Right atrium auricular region (tissue), 2 donors: ENCODE measurements at regions not wholly inside any gene's neighbourhood (a gene's known extent, or its start where the extent isn't known, plus 50 kb on each side); places are given as distances from the start of the nearest gene placed in this dataset.

ENCODE experiments used
- DNase-seq: peaks from one replicate; pipeline ENCODE4 v3.0.0-alpha.2; 2019; ENCODE audit warnings: low spot score
- H3K27ac ChIP-seq, 2 donors: fragments of 200-600 bp; sonication (generic); 1 replicate in 1 of 2; 2 replicates in 1 of 2; pipeline ENCODE4 v1.5.1; 2016 to 2019
- H3K27me3 ChIP-seq, 2 donors: fragments of 200-600 bp; sonication (generic); one replicate each; pipeline versions ENCODE4 v1.5.1 to v1.6.0; 2017 to 2019
- H3K36me3 ChIP-seq: fragments of 200-600 bp; sonication (generic); one replicate; pipeline ENCODE4 v1.5.1; 2016
- H3K4me1 ChIP-seq, 2 donors: fragments of 200-600 bp; sonication (generic); one replicate each; pipeline versions ENCODE4 v1.5.1 to v1.6.0; 2017 to 2019
- H3K4me3 ChIP-seq, 2 donors: fragments of 200-600 bp; sonication (generic); 1 replicate in 1 of 2; 2 replicates in 1 of 2; pipeline ENCODE4 v1.5.1; 2017 to 2019; ENCODE audit warnings: mild to moderate bottlenecking in 1 of 2, moderate library complexity in 1 of 2
- H3K9me3 ChIP-seq, 2 donors: fragments of 200-600 bp; sonication (generic); one replicate each; pipeline ENCODE4 v1.5.1; 2019
- TF ChIP-seq, protein P1 (sequence below), 2 donors: fragments of 200-600 bp; sonication (generic); IDR thresholded peaks; one replicate each; pipeline ENCODE4 v1.5.1; 2019; ENCODE audit warnings: antibody characterized with exemption in 2 of 2

- no peaks in the 10 kb centered on the region for H3K27me3 ChIP-seq
- TF ChIP-seq, protein P1, sequence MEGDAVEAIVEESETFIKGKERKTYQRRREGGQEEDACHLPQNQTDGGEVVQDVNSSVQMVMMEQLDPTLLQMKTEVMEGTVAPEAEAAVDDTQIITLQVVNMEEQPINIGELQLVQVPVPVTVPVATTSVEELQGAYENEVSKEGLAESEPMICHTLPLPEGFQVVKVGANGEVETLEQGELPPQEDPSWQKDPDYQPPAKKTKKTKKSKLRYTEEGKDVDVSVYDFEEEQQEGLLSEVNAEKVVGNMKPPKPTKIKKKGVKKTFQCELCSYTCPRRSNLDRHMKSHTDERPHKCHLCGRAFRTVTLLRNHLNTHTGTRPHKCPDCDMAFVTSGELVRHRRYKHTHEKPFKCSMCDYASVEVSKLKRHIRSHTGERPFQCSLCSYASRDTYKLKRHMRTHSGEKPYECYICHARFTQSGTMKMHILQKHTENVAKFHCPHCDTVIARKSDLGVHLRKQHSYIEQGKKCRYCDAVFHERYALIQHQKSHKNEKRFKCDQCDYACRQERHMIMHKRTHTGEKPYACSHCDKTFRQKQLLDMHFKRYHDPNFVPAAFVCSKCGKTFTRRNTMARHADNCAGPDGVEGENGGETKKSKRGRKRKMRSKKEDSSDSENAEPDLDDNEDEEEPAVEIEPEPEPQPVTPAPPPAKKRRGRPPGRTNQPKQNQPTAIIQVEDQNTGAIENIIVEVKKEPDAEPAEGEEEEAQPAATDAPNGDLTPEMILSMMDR (IDR thresholded peaks at IDR 0.05) = no peak
- no peaks in the 10 kb centered on the region for H3K9me3 ChIP-seq
- no peaks in the 10 kb centered on the region for H3K4me1 ChIP-seq
- no peak overlapping the region for H3K4me3 ChIP-seq
- no peak for DNase-seq
- no peaks in the 10 kb centered on the region for H3K36me3 ChIP-seq
- H3K27ac ChIP-seq = no peak overlapping the region
Observed at GRCh38 chr5:25764733-25765132, 1120.0 kb upstream of the CDH10 start.

- H3K27ac ChIP-seq = no peak overlapping the region
- no peak overlapping the region for H3K4me3 ChIP-seq
- no peaks in the 10 kb centered on the region for H3K36me3 ChIP-seq
- no peaks in the 10 kb centered on the region for H3K9me3 ChIP-seq
- H3K27me3 ChIP-seq = no peaks in the 10 kb centered on the region
- no peak for DNase-seq
- H3K4me1 ChIP-seq = no peaks in the 10 kb centered on the region
- TF ChIP-seq, protein P1 (IDR thresholded peaks at IDR 0.05) = no peak
Observed at GRCh38 chr5:25763781-25764180, 1119.0 kb upstream of the CDH10 start.

DNA sequence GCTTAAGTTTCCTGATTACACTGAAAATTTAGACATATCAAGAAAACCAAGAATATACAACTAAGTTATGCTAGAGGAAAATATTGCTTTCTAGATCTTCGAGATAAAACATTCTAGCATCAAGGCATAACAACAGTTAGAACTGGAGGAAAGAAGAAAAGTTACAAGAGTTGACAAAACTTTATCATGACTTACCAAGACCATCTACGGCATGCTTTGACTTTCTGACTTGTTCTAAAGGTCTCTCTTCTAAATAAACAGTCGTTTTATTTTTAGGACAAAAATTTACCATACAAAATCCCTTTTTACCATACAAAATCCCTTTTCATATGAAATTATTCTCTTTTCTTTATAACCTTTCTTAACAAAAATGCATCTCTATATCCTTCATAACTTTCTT is 1110.1 kb upstream of the CDH10 start:
- no peaks in the 10 kb centered on the region for H3K36me3 ChIP-seq
- no peak overlapping the region for H3K27ac ChIP-seq
- no peaks in the 10 kb centered on the region for H3K4me1 ChIP-seq
- no peak overlapping the region for H3K4me3 ChIP-seq
- DNase-seq = no peak
- no peaks in the 10 kb centered on the region for H3K9me3 ChIP-seq
- TF ChIP-seq, protein P1 (IDR thresholded peaks at IDR 0.05) = no peak
- H3K27me3 ChIP-seq = no peaks in the 10 kb centered on the region

DNA sequence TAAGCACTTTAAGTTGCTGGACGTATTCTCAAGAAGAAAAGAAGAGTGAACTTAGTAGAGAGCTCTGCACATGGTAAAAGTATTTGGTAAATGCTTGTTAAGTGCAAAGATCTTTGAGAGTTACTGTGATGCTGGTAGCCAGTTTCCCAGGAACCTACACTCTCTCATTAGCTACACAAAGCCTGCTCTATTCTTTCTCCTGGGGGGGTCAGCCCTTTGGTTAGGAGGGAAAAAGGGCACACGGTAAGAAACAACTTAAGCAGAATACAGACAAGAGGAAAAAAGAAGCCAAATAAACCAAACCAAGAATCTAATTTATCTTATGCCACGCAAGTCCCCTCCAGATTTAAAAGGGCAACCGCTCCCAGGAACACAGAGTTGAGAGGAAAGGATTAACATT is 1100.1 kb upstream of the CDH10 start:
- H3K27ac ChIP-seq = no peak overlapping the region
- TF ChIP-seq, protein P1 (IDR thresholded peaks at IDR 0.05) = no peak
- H3K4me3 ChIP-seq = no peak overlapping the region
- H3K36me3 ChIP-seq = no peaks in the 10 kb centered on the region
- no peaks in the 10 kb centered on the region for H3K9me3 ChIP-seq
- H3K27me3 ChIP-seq = no peaks in the 10 kb centered on the region
- no peaks in the 10 kb centered on the region for H3K4me1 ChIP-seq
- no peak for DNase-seq

DNA sequence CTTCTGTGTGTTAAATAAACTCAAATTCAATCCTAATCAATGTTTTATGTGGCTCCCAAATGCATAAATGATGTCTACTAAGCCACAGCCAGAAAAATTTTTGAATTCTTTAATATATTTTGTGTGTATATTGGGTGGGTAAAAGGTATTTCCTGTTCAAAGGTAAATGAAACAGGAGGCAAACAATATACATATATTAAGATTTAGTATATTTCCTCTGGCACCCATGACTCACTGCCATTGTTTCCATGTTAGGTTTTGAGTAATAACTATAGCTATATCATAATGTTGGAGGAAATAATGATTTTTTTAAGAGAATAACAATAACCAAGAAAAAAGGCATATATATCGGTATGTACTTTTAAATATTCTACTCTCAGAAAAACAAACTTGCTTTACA is 1071.9 kb upstream of the CDH10 start:
- Histone ChIP-seq H3K4me1 (no peaks in the 10 kb centered on the region), H3K9me3 (no peaks in the 10 kb centered on the region), H3K36me3 (no peaks in the 10 kb centered on the region), H3K27ac (no peak overlapping the region), H3K4me3 (no peak overlapping the region), H3K27me3 (no peaks in the 10 kb centered on the region)
- TF ChIP-seq, protein P1 (IDR thresholded peaks at IDR 0.05) = no peak
- no peak for DNase-seq

- Histone ChIP-seq H3K27me3 (no peaks in the 10 kb centered on the region), H3K4me3 (no peak overlapping the region), H3K36me3 (no peaks in the 10 kb centered on the region), H3K27ac (no peak overlapping the region), H3K9me3 (no peaks in the 10 kb centered on the region), H3K4me1 (no peaks in the 10 kb centered on the region)
- no peak for DNase-seq
- TF ChIP-seq, protein P1 (IDR thresholded peaks at IDR 0.05) = no peak
Observed at GRCh38 chr5:25713259-25713658, 1068.5 kb upstream of the CDH10 start.
